ENCODE measurements at regions not wholly inside any gene's neighbourhood (a gene's known extent, or its start where the extent isn't known, plus 50 kb on each side); places are given as distances from the start of the nearest gene placed in this dataset.

DNA sequence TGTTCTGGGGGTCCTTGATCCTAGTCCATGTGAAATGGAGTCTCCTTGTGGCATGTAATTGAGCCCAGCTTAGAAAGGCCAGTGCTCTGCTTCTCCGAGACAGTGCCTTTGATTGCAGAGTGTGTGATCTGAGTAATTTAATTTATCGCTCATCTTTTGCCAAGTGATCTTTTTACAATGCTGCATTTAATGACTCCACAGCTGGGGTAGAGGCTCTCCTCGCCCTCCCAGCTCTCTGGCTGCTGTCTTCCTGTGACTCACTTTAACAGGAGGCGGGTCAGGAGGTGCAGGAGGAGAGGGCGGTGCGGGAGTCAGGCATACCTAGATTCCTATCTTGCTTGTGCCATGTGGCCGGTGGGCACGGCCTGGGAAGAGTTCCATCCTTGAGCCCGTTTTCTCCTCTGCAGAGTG is 113.4 kb upstream of the FOXF1 start:
- Histone ChIP-seq H3K4me1 (ENCODE audit: control insufficient read depth, insufficient read depth, low read length) (peaks cover 19% of the 10 kb centered on the region), H3K27me3 (ENCODE audit: control insufficient read depth, insufficient read depth, low read length) (no peaks in the 10 kb centered on the region), H3K9ac (ENCODE audit: low read length) (no peak overlapping the region), H3K4me3 (ENCODE audit: low read length) (no peak overlapping the region), H3K36me3 (ENCODE audit: control insufficient read depth, insufficient read depth, low read length) (no peaks in the 10 kb centered on the region), H3K27ac (ENCODE audit: low read depth, low read length) (peak overlapping the region; percentile 95)

- Histone ChIP-seq H3K4me3 (ENCODE audit: low read length) (no peak overlapping the region), H3K4me1 (ENCODE audit: control insufficient read depth, insufficient read depth, low read length) (peaks cover 19% of the 10 kb centered on the region), H3K27me3 (ENCODE audit: control insufficient read depth, insufficient read depth, low read length) (no peaks in the 10 kb centered on the region), H3K9ac (ENCODE audit: low read length) (no peak overlapping the region), H3K36me3 (ENCODE audit: control insufficient read depth, insufficient read depth, low read length) (no peaks in the 10 kb centered on the region), H3K27ac (ENCODE audit: low read depth, low read length) (no peak overlapping the region)
Observed at GRCh38 chr16:86398201-86398600, 112.1 kb upstream of the FOXF1 start.

- H3K4me3 ChIP-seq (ENCODE audit: low read length) = no peak overlapping the region
- H3K4me1 ChIP-seq (ENCODE audit: control insufficient read depth, insufficient read depth, low read length) = peaks cover 19% of the 10 kb centered on the region
- no peak overlapping the region for H3K27ac ChIP-seq (ENCODE audit: low read depth, low read length)
- no peaks in the 10 kb centered on the region for H3K36me3 ChIP-seq (ENCODE audit: control insufficient read depth, insufficient read depth, low read length)
- H3K9ac ChIP-seq (ENCODE audit: low read length) = no peak overlapping the region
- no peaks in the 10 kb centered on the region for H3K27me3 ChIP-seq (ENCODE audit: control insufficient read depth, insufficient read depth, low read length)
Observed at GRCh38 chr16:86398622-86399021, 111.7 kb upstream of the FOXF1 start.

- no peaks in the 10 kb centered on the region for H3K27me3 ChIP-seq (ENCODE audit: control insufficient read depth, insufficient read depth, low read length)
- no peak overlapping the region for H3K4me3 ChIP-seq (ENCODE audit: low read length)
- H3K4me1 ChIP-seq (ENCODE audit: control insufficient read depth, insufficient read depth, low read length) = peaks cover 11% of the 10 kb centered on the region
- no peak overlapping the region for H3K9ac ChIP-seq (ENCODE audit: low read length)
- H3K36me3 ChIP-seq (ENCODE audit: control insufficient read depth, insufficient read depth, low read length) = no peaks in the 10 kb centered on the region
- no peak overlapping the region for H3K27ac ChIP-seq (ENCODE audit: low read depth, low read length)
Observed at GRCh38 chr16:86401126-86401525, 109.2 kb upstream of the FOXF1 start.

- no peaks in the 10 kb centered on the region for H3K27me3 ChIP-seq (ENCODE audit: control insufficient read depth, insufficient read depth, low read length)
- no peaks in the 10 kb centered on the region for H3K4me1 ChIP-seq (ENCODE audit: control insufficient read depth, insufficient read depth, low read length)
- H3K4me3 ChIP-seq (ENCODE audit: low read length) = no peak overlapping the region
- H3K9ac ChIP-seq (ENCODE audit: low read length) = no peak overlapping the region
- H3K36me3 ChIP-seq (ENCODE audit: control insufficient read depth, insufficient read depth, low read length) = no peaks in the 10 kb centered on the region
- no peak overlapping the region for H3K27ac ChIP-seq (ENCODE audit: low read depth, low read length)
Observed at GRCh38 chr16:86403085-86403484, 107.2 kb upstream of the FOXF1 start.

GRCh38 chr16:86403541-86404163 is 106.7 kb upstream of the FOXF1 start:
- no peak overlapping the region for H3K27ac ChIP-seq (ENCODE audit: low read depth, low read length)
- H3K36me3 ChIP-seq (ENCODE audit: control insufficient read depth, insufficient read depth, low read length) = no peaks in the 10 kb centered on the region
- no peaks in the 10 kb centered on the region for H3K27me3 ChIP-seq (ENCODE audit: control insufficient read depth, insufficient read depth, low read length)
- no peak overlapping the region for H3K9ac ChIP-seq (ENCODE audit: low read length)
- no peak overlapping the region for H3K4me3 ChIP-seq (ENCODE audit: low read length)
- H3K4me1 ChIP-seq (ENCODE audit: control insufficient read depth, insufficient read depth, low read length) = no peaks in the 10 kb centered on the region

- no peaks in the 10 kb centered on the region for H3K27me3 ChIP-seq (ENCODE audit: control insufficient read depth, insufficient read depth, low read length)
- no peak overlapping the region for H3K27ac ChIP-seq (ENCODE audit: low read depth, low read length)
- no peaks in the 10 kb centered on the region for H3K4me1 ChIP-seq (ENCODE audit: control insufficient read depth, insufficient read depth, low read length)
- H3K4me3 ChIP-seq (ENCODE audit: low read length) = no peak overlapping the region
- H3K36me3 ChIP-seq (ENCODE audit: control insufficient read depth, insufficient read depth, low read length) = no peaks in the 10 kb centered on the region
- no peak overlapping the region for H3K9ac ChIP-seq (ENCODE audit: low read length)
Observed at GRCh38 chr16:86404678-86405077, 105.6 kb upstream of the FOXF1 start.

DNA sequence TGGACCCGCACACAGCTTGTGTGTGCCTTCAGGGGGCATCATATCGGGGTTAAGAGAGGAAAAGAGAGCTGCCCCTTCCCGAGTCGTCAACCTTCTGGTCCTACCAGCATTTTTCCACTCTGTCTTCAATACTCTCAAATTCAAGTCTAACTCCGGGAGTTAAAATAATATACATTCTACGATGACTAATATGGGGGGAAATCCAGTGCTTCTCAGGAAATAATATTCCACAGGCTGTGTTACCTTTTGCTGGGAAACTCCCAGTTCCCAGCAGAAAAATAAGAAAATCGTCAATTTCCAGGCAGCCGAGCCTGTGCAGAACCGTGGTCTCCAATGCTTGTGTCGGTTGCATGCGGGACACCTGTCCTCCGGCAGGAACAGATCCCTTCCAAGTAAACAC is 105.0 kb upstream of the FOXF1 start:
- no peaks in the 10 kb centered on the region for H3K36me3 ChIP-seq (ENCODE audit: control insufficient read depth, insufficient read depth, low read length)
- H3K27ac ChIP-seq (ENCODE audit: low read depth, low read length) = no peak overlapping the region
- H3K9ac ChIP-seq (ENCODE audit: low read length) = no peak overlapping the region
- H3K4me1 ChIP-seq (ENCODE audit: control insufficient read depth, insufficient read depth, low read length) = no peaks in the 10 kb centered on the region
- no peak overlapping the region for H3K4me3 ChIP-seq (ENCODE audit: low read length)
- no peaks in the 10 kb centered on the region for H3K27me3 ChIP-seq (ENCODE audit: control insufficient read depth, insufficient read depth, low read length)

GRCh38 chr16:86406056-86406455 is 104.3 kb upstream of the FOXF1 start:
- H3K4me1 ChIP-seq (ENCODE audit: control insufficient read depth, insufficient read depth, low read length) = no peaks in the 10 kb centered on the region
- H3K27me3 ChIP-seq (ENCODE audit: control insufficient read depth, insufficient read depth, low read length) = no peaks in the 10 kb centered on the region
- H3K4me3 ChIP-seq (ENCODE audit: low read length) = no peak overlapping the region
- no peaks in the 10 kb centered on the region for H3K36me3 ChIP-seq (ENCODE audit: control insufficient read depth, insufficient read depth, low read length)
- H3K27ac ChIP-seq (ENCODE audit: low read depth, low read length) = no peak overlapping the region
- no peak overlapping the region for H3K9ac ChIP-seq (ENCODE audit: low read length)

- Histone ChIP-seq H3K27me3 (ENCODE audit: control insufficient read depth, insufficient read depth, low read length) (no peaks in the 10 kb centered on the region), H3K36me3 (ENCODE audit: control insufficient read depth, insufficient read depth, low read length) (no peaks in the 10 kb centered on the region), H3K4me3 (ENCODE audit: low read length) (no peak overlapping the region), H3K27ac (ENCODE audit: low read depth, low read length) (no peak overlapping the region), H3K9ac (ENCODE audit: low read length) (no peak overlapping the region), H3K4me1 (ENCODE audit: control insufficient read depth, insufficient read depth, low read length) (peaks cover 4% of the 10 kb centered on the region)
Observed at GRCh38 chr16:86408685-86409084, 101.6 kb upstream of the FOXF1 start.

DNA sequence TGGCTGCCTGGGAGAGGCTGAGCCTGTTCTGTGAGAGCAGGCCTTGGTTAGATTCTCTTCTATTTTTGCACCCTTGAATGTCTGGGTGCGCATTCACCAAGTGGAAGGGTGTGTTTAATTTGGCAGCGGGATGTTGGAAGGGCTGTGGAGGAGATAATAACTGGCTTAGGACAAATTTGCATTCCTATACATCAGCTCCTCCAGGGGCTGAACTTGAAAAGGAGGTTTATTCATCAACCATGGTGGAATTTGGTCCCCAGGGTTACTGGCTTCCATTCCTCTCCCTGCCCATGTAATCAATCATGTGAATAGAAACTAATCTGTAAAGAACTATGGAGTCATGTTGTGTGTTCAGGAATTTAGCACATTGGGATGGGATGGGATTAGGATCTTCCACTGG is 100.2 kb upstream of the FOXF1 start:
- Histone ChIP-seq H3K27ac (ENCODE audit: low read depth, low read length) (no peak overlapping the region), H3K4me1 (ENCODE audit: control insufficient read depth, insufficient read depth, low read length) (peaks cover 7% of the 10 kb centered on the region), H3K36me3 (ENCODE audit: control insufficient read depth, insufficient read depth, low read length) (no peaks in the 10 kb centered on the region), H3K9ac (ENCODE audit: low read length) (no peak overlapping the region), H3K27me3 (ENCODE audit: control insufficient read depth, insufficient read depth, low read length) (no peaks in the 10 kb centered on the region), H3K4me3 (ENCODE audit: low read length) (no peak overlapping the region)

GRCh38 chr16:86410529-86410928 is 99.8 kb upstream of the FOXF1 start:
- H3K27ac ChIP-seq (ENCODE audit: low read depth, low read length) = no peak overlapping the region
- no peaks in the 10 kb centered on the region for H3K27me3 ChIP-seq (ENCODE audit: control insufficient read depth, insufficient read depth, low read length)
- H3K4me1 ChIP-seq (ENCODE audit: control insufficient read depth, insufficient read depth, low read length) = peaks cover 7% of the 10 kb centered on the region
- H3K36me3 ChIP-seq (ENCODE audit: control insufficient read depth, insufficient read depth, low read length) = no peaks in the 10 kb centered on the region
- H3K9ac ChIP-seq (ENCODE audit: low read length) = no peak overlapping the region
- no peak overlapping the region for H3K4me3 ChIP-seq (ENCODE audit: low read length)

GRCh38 chr16:86411897-86412296 is 98.4 kb upstream of the FOXF1 start:
- Histone ChIP-seq H3K27ac (ENCODE audit: low read depth, low read length) (peak overlapping the region; percentile 76), H3K27me3 (ENCODE audit: control insufficient read depth, insufficient read depth, low read length) (no peaks in the 10 kb centered on the region), H3K9ac (ENCODE audit: low read length) (no peak overlapping the region), H3K36me3 (ENCODE audit: control insufficient read depth, insufficient read depth, low read length) (no peaks in the 10 kb centered on the region), H3K4me3 (ENCODE audit: low read length) (no peak overlapping the region), H3K4me1 (ENCODE audit: control insufficient read depth, insufficient read depth, low read length) (peaks cover 7% of the 10 kb centered on the region)

Data from rectal smooth muscle tissue (tissue), 1 donor.